GM12878 (cell line): ENCODE measurements at regions not wholly inside any gene's neighbourhood (a gene's known extent, or its start where the extent isn't known, plus 50 kb on each side); places are given as distances from the start of the nearest gene placed in this dataset.
A peak's percentile ranks its signal among the peaks of the same experiment; 100 is the strongest.

Experiments used
- ASH2L ChIP-seq: fragments of 300-600, 200-600 bp; sonication (generic); IDR thresholded peaks from 2 replicates; pipeline ENCODE4 v1.6.1; 2017; ENCODE audit warnings: low read depth, mild to moderate bottlenecking, borderline replicate concordance
- ATF2 ChIP-seq: IDR thresholded peaks from 2 replicates; pipeline ENCODE4 v1.6.1; 2012; ENCODE audit warnings: low read length, inconsistent platforms
- ATF7 ChIP-seq: fragments of 450-650 bp; IDR thresholded peaks from 2 replicates; pipeline ENCODE4 v1.6.1; 2016; ENCODE audit warnings: low read depth, mild to moderate bottlenecking
- CHD2 ChIP-seq: IDR thresholded peaks from 2 replicates; pipeline ENCODE4 v1.6.1; 2011; ENCODE audit warnings: low read depth, low read length, improper control_type of control experiment, borderline replicate concordance
- CREB1 ChIP-seq: IDR thresholded peaks from 2 replicates; pipeline ENCODE4 v1.6.1; 2012; ENCODE audit warnings: low read depth, mild to moderate bottlenecking, inconsistent platforms
- E2F8 ChIP-seq: fragments of 450-650 bp; IDR thresholded peaks from 2 replicates; pipeline ENCODE4 v1.6.1; 2018; ENCODE audit warnings: mild to moderate bottlenecking, low read depth, moderate library complexity; ENCODE audit not compliant: partially characterized antibody
- IRF4 ChIP-seq: IDR thresholded peaks from 2 replicates; pipeline ENCODE4 v1.6.1; 2011; ENCODE audit warnings: low read depth, low read length
- MAX ChIP-seq: IDR thresholded peaks from 2 replicates; pipeline ENCODE4 v1.6.1; 2012; ENCODE audit warnings: low read depth, low read length, improper control_type of control experiment
- MTA2 ChIP-seq: fragments of 450-650 bp; IDR thresholded peaks from 2 replicates; pipeline ENCODE4 v1.6.1; 2016; ENCODE audit warnings: low read depth, mild to moderate bottlenecking, moderate library complexity
- NFIC ChIP-seq: IDR thresholded peaks from 2 replicates; pipeline ENCODE4 v1.6.1; 2012; ENCODE audit warnings: low read depth, mild to moderate bottlenecking, inconsistent platforms, low read length, moderate library complexity
- NFYA ChIP-seq: IDR thresholded peaks from 2 replicates; pipeline ENCODE4 v1.6.1; 2011; ENCODE audit warnings: low read depth, mild to moderate bottlenecking, low read length, improper control_type of control experiment, borderline replicate concordance
- NR2C2 ChIP-seq: IDR thresholded peaks from 2 replicates; pipeline ENCODE4 v1.6.1; 2011; ENCODE audit warnings: borderline replicate concordance, low read depth; ENCODE audit not compliant: control insufficient read depth, insufficient read length
- NR2F1 ChIP-seq: fragments of 450-650 bp; conservative IDR thresholded peaks from 2 replicates; pipeline ENCODE4 v1.6.1; 2017; ENCODE audit warnings: mild to moderate bottlenecking
- PAX8 ChIP-seq: fragments of 450-650 bp; IDR thresholded peaks from 2 replicates; pipeline ENCODE4 v1.6.1; 2017; ENCODE audit warnings: mild to moderate bottlenecking, moderate library complexity
- POU2F2 ChIP-seq: IDR thresholded peaks from 3 replicates; pipeline ENCODE4 v1.6.1; 2011; ENCODE audit warnings: low read depth, mild to moderate bottlenecking, low read length, borderline replicate concordance
- RAD51 ChIP-seq: fragments of 450-650 bp; IDR thresholded peaks from 2 replicates; pipeline ENCODE4 v1.6.1; 2016; ENCODE audit warnings: moderate library complexity, mild to moderate bottlenecking, inconsistent platforms
- RCOR1 ChIP-seq: conservative IDR thresholded peaks from 2 replicates; pipeline ENCODE4 v1.6.1; 2012; ENCODE audit warnings: low read depth, low read length, improper control_type of control experiment
- SIN3A ChIP-seq: IDR thresholded peaks from 2 replicates; pipeline ENCODE4 v1.6.1; 2012; ENCODE audit warnings: low read depth, low read length, improper control_type of control experiment
- SIX5 ChIP-seq: IDR thresholded peaks from 2 replicates; pipeline ENCODE4 v1.6.1; 2011; ENCODE audit warnings: mild to moderate bottlenecking, low read depth, low read length, moderate library complexity; ENCODE audit not compliant: severe bottlenecking
- SRF ChIP-seq, 2 experiments: IDR thresholded peaks; 2 replicates each; pipeline ENCODE4 v1.6.1; 2011; ENCODE audit warnings: low read depth in 2 of 2, low read length in 2 of 2, mild to moderate bottlenecking in 1 of 2, moderate library complexity in 1 of 2
- SUZ12 ChIP-seq: fragments of 200-600 bp; sonication (generic); IDR thresholded peaks from one replicate; pipeline ENCODE4 v1.6.1; 2018; ENCODE audit warnings: antibody characterized with exemption, mild to moderate bottlenecking; ENCODE audit not compliant: unreplicated experiment
- USF2 ChIP-seq: IDR thresholded peaks from 2 replicates; pipeline ENCODE4 v1.6.1; 2011; ENCODE audit warnings: low read depth, low read length, improper control_type of control experiment, borderline replicate concordance
- ZNF274 ChIP-seq: IDR thresholded peaks from one replicate; pipeline ENCODE4 v1.8.0; 2011; ENCODE audit not compliant: insufficient read length, insufficient read depth
- ZSCAN29 ChIP-seq: fragments of 450-650 bp; IDR thresholded peaks from 2 replicates; pipeline ENCODE4 v1.6.1; 2017; ENCODE audit warnings: mild to moderate bottlenecking, moderate library complexity

GRCh38 chr13:30120133-30120822, 187.1 kb downstream of the KATNAL1 start (continued):
- TF ChIP-seq ZNF274 (no peak), NR2F1 (no peak), CREB1 (no peak), NFIC (0 out of 2 replicates have a peak, but pooled peaks have one; percentile 29), USF2 (no peak), SRF (IDR thresholded peaks at IDR 0.05; ENCODE audit: low read depth in 2 of 2, low read length in 2 of 2) (no peak), CHD2 (no peak), SIX5 (no peak), MAX (no peak), ATF2 (no peak), NFYA (no peak), POU2F2 (no peak), SIN3A (no peak), PAX8 (no peak), ASH2L (no peak), RCOR1 (no peak), ATF7 (no peak), E2F8 (no peak), NR2C2 (no peak), MTA2 (peak; percentile 64), RAD51 (no peak), ZSCAN29 (no peak), SUZ12 (no peak), IRF4 (0 out of 2 replicates have a peak, but pooled peaks have one; percentile 38)
